GM12878 (cell line): ENCODE measurements at regions not wholly inside any gene's neighbourhood (a gene's known extent, or its start where the extent isn't known, plus 50 kb on each side); places are given as distances from the start of the nearest gene placed in this dataset.

ENCODE experiments used
- ATAC-seq: fragments of 200-7000 bp; cut with Tn5 transposase; 3 replicates; pipeline ENCODE4 v1.9.1; 2020; ENCODE audit warnings: mild to moderate bottlenecking, moderate library complexity
- BruUV-seq: library from RNA; stranded (reverse); fragments of 400-500 nt; replicated peaks from 2 replicates; lab custom pipeline; 2021; lab: Mats Ljungman, UMichigan
- CTCF ChIA-PET: fragments of 300-600 bp; sonication (Branson Sonifier 250); formaldehyde crosslinking; extraction: SDS; loops from one replicate; lab custom pipeline; 2021; ENCODE audit warnings: inconsistent platforms; lab: Yijun Ruan, JAX
- POLR2A ChIA-PET: fragments of 350-600 bp; formaldehyde crosslinking; extraction: SDS; loops from one replicate; lab custom pipeline; 2021; ENCODE audit warnings: inconsistent platforms; lab: Charles Lee
- RAD21 ChIA-PET: fragments of 300-600 bp; sonication (Branson Sonifier 250); formaldehyde crosslinking; loops from one replicate; lab custom pipeline; 2023; ENCODE audit warnings: antibody characterized with exemption; ENCODE audit not compliant: unreplicated experiment; lab: Charles Lee
- SMC1A ChIA-PET: fragments of 300-600 bp; sonication (Branson Sonifier 250); formaldehyde crosslinking; loops from one replicate; lab custom pipeline; 2023; ENCODE audit not compliant: unreplicated experiment, uncharacterized antibody; lab: Charles Lee
- DNase-seq: peaks from one replicate; pipeline ENCODE4 v3.0.0-alpha.2; 2011; ENCODE audit warnings: low read depth, low spot score
- FAIRE-seq: peaks from 3 replicates; lab custom pipeline; 2011; peaks lifted over from hg19 to GRCh38; lab: Jason Lieb, UNC
- H2AFZ ChIP-seq: 2 replicates; pipeline ENCODE4 v1.6.0; 2011; ENCODE audit warnings: low read depth, low read length, control low read depth; ENCODE audit not compliant: control insufficient read depth
- H3K27ac ChIP-seq: 2 replicates; pipeline ENCODE4 v1.5.1; 2011; ENCODE audit warnings: control low read depth; ENCODE audit not compliant: control insufficient read depth, insufficient read depth
- H3K27me3 ChIP-seq, 2 experiments: replicated peaks in 1 of 2; 2 replicates each; pipeline versions ENCODE4 v1.6.0 to v1.6.1; 2011; ENCODE audit warnings: low read length in 1 of 2; ENCODE audit not compliant: control insufficient read depth in 2 of 2, insufficient read depth in 2 of 2
- H3K36me3 ChIP-seq, 2 experiments: 2 replicates each; pipeline ENCODE4 v1.5.1; 2011; ENCODE audit warnings: low read length in 1 of 2; ENCODE audit not compliant: control insufficient read depth in 2 of 2, insufficient read depth in 2 of 2
- H3K4me1 ChIP-seq: 2 replicates; pipeline ENCODE4 v1.6.1; 2011; ENCODE audit warnings: mild to moderate bottlenecking, low read length, moderate library complexity, mixed read lengths; ENCODE audit not compliant: control insufficient read depth, insufficient read depth
- H3K4me2 ChIP-seq: 2 replicates; pipeline ENCODE4 v1.6.0; 2011; ENCODE audit warnings: control low read depth; ENCODE audit not compliant: control insufficient read depth, insufficient read depth
- H3K4me3 ChIP-seq: fragments of 200-600 bp; sonication (generic); 2 replicates; pipeline ENCODE4 v1.5.1; 2016
- H3K79me2 ChIP-seq: 2 replicates; pipeline ENCODE4 v1.6.0; 2011; ENCODE audit warnings: low read length; ENCODE audit not compliant: control insufficient read depth, insufficient read depth
- H3K9ac ChIP-seq: 2 replicates; pipeline ENCODE4 v1.8.0; 2011; ENCODE audit warnings: low read length, control low read depth, mixed read lengths; ENCODE audit not compliant: control insufficient read depth, insufficient read depth
- H3K9me3 ChIP-seq: replicated peaks from 3 replicates; pipeline ENCODE4 v1.5.1; 2011; ENCODE audit warnings: mild to moderate bottlenecking, low read length; ENCODE audit not compliant: control insufficient read depth, insufficient read depth
- H4K20me1 ChIP-seq: 2 replicates; pipeline ENCODE4 v1.6.0; 2011; ENCODE audit not compliant: control insufficient read depth, insufficient read depth
- ASH2L ChIP-seq: fragments of 300-600, 200-600 bp; sonication (generic); IDR thresholded peaks from 2 replicates; pipeline ENCODE4 v1.6.1; 2017; ENCODE audit warnings: low read depth, mild to moderate bottlenecking, borderline replicate concordance
- BHLHE40 ChIP-seq, 2 experiments: fragments of 450-650 bp in 1 of 2; IDR thresholded peaks; 2 replicates each; pipeline ENCODE4 v1.6.1; 2011 to 2017; ENCODE audit warnings: low read depth in 2 of 2, borderline replicate concordance in 1 of 2, improper control_type of control experiment in 1 of 2, low read length in 1 of 2, mild to moderate bottlenecking in 1 of 2
- E2F8 ChIP-seq: fragments of 450-650 bp; IDR thresholded peaks from 2 replicates; pipeline ENCODE4 v1.6.1; 2018; ENCODE audit warnings: mild to moderate bottlenecking, low read depth, moderate library complexity; ENCODE audit not compliant: partially characterized antibody
- FOXK2 ChIP-seq: fragments of 450-650 bp; IDR thresholded peaks from 2 replicates; pipeline ENCODE4 v1.6.1; 2017; ENCODE audit warnings: mild to moderate bottlenecking, moderate library complexity
- MLLT1 ChIP-seq: fragments of 450-650 bp; IDR thresholded peaks from 2 replicates; pipeline ENCODE4 v1.6.1; 2016; ENCODE audit warnings: mild to moderate bottlenecking
- MXI1 ChIP-seq: fragments of 150-350 bp; IDR thresholded peaks from 2 replicates; pipeline ENCODE4 v1.6.1; 2011; ENCODE audit warnings: low read depth, mild to moderate bottlenecking, inconsistent platforms, low read length, improper control_type of control experiment
- NBN ChIP-seq: fragments of 450-650 bp; IDR thresholded peaks from 2 replicates; pipeline ENCODE4 v1.6.1; 2016
- NR2F1 ChIP-seq: fragments of 450-650 bp; conservative IDR thresholded peaks from 2 replicates; pipeline ENCODE4 v1.6.1; 2017; ENCODE audit warnings: mild to moderate bottlenecking
- RBBP5 ChIP-seq: fragments of 200-600 bp; sonication (generic); conservative IDR thresholded peaks from 2 replicates; pipeline ENCODE4 v1.6.1; 2016
- RFX5 ChIP-seq: IDR thresholded peaks from 2 replicates; pipeline ENCODE4 v1.6.1; 2011; ENCODE audit warnings: low read depth, low read length, improper control_type of control experiment
- SMARCA5 ChIP-seq: fragments of 450-650 bp; IDR thresholded peaks from 2 replicates; pipeline ENCODE4 v1.6.1; 2017; ENCODE audit warnings: mild to moderate bottlenecking
- SMC3 ChIP-seq: IDR thresholded peaks from 2 replicates; pipeline ENCODE4 v1.6.1; 2011; ENCODE audit warnings: low read length, improper control_type of control experiment, borderline replicate concordance
- ZBED1 ChIP-seq: IDR thresholded peaks from 2 replicates; pipeline ENCODE4 v1.6.1; 2016; ENCODE audit warnings: borderline replicate concordance
- ZNF687 ChIP-seq: fragments of 450-650 bp; IDR thresholded peaks from 2 replicates; pipeline ENCODE4 v1.6.1; 2017; ENCODE audit warnings: mild to moderate bottlenecking, moderate library complexity
- ZSCAN29 ChIP-seq: fragments of 450-650 bp; IDR thresholded peaks from 2 replicates; pipeline ENCODE4 v1.6.1; 2017; ENCODE audit warnings: mild to moderate bottlenecking, moderate library complexity
- WGBS: methylation state at CpG from one replicate; pipeline ENCODE4 v1.1.6; 2016; ENCODE audit warnings: low lambda C conversion rate; ENCODE audit not compliant: insufficient replicate concordance, insufficient coverage; ENCODE audit errors: missing lambda C conversion rate; 5-methylcytosine and 5-hydroxymethylcytosine counted together
- in situ Hi-C: fragments of 300-500 bp; cut with MboI; formaldehyde crosslinking; loops from 9 replicates; pipeline ENCODE4 v1.14.3; 2018; ENCODE audit warnings: mixed read lengths
- intact Hi-C: fragments of 100-400 bp; cut with micrococcal nuclease; formaldehyde crosslinking; loops from one replicate; pipeline ENCODE4 v1.14.2; 2022; ENCODE audit not compliant: unreplicated experiment
- TF ChIP-seq, protein P1 (sequence below): IDR thresholded peaks from 2 replicates; pipeline ENCODE4 v1.6.1; 2011; ENCODE audit warnings: borderline replicate concordance, low read depth, mild to moderate bottlenecking, moderate library complexity, mixed read lengths, low read length; ENCODE audit not compliant: insufficient read depth; ENCODE audit errors: extremely low read length

GRCh38 chr22:19603767-19604166 lies 79.6 kb upstream of the CLDN5 start:
- no TSS peak for BruUV-seq
- intact Hi-C loops = no loop called here

More at GRCh38 chr22:19603767-19604166, 79.6 kb upstream of the CLDN5 start:
- no peaks in the 10 kb centered on the region for H3K79me2 ChIP-seq
- RAD21 ChIA-PET = no interaction called here
- CTCF ChIA-PET = no interaction called here
- SMC1A ChIA-PET = no interaction called here
- ATAC-seq (no peak), FAIRE-seq (no peak), DNase-seq (no peak)
- no peak overlapping the region for H3K27ac ChIP-seq
- no peak overlapping the region for H3K4me2 ChIP-seq
- H3K9ac ChIP-seq = no peak overlapping the region
- no peaks in the 10 kb centered on the region; the same call in 1 of the 2 replicates for H3K4me1 ChIP-seq
- H2AFZ ChIP-seq = no peak overlapping the region
- WGBS = 96% methylated on average over 3 of the region's 3 CpGs
- POLR2A ChIA-PET = no interaction called here
- in situ Hi-C loops = no loop called here
- H4K20me1 ChIP-seq = no peaks in the 10 kb centered on the region
- no peaks in the 10 kb centered on the region for H3K9me3 ChIP-seq
- H3K27me3 ChIP-seq = peaks cover 0 to 4% of the 10 kb centered on the region in 2 experiments; a peak in 1 of 4 replicates
- H3K36me3 ChIP-seq = no peaks in the 10 kb centered on the region
- TF ChIP-seq RBBP5 (no peak), NBN (no peak), SMC3 (no peak), RFX5 (no peak), ASH2L (no peak), FOXK2 (no peak), SMARCA5 (no peak), MLLT1 (no peak), NR2F1 (no peak), ZBED1 (no peak), BHLHE40 (IDR thresholded peaks at IDR 0.05; ENCODE audit: borderline replicate concordance in 1 of 2, low read depth in 2 of 2, low read length in 1 of 2) (no peak), ZSCAN29 (no peak), E2F8 (no peak), MXI1 (no peak), ZNF687 (no peak)
- TF ChIP-seq, protein P1, sequence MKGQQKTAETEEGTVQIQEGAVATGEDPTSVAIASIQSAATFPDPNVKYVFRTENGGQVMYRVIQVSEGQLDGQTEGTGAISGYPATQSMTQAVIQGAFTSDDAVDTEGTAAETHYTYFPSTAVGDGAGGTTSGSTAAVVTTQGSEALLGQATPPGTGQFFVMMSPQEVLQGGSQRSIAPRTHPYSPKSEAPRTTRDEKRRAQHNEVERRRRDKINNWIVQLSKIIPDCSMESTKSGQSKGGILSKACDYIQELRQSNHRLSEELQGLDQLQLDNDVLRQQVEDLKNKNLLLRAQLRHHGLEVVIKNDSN = no peak
- no peak overlapping the region for H3K4me3 ChIP-seq
